ENCODE measurements at regions not wholly inside any gene's neighbourhood (a gene's known extent, or its start where the extent isn't known, plus 50 kb on each side); places are given as distances from the start of the nearest gene placed in this dataset.

GRCh38 chr9:126031116-126031515, 283.9 kb downstream of the PBX3 start:
- H3K4me3 Mint-ChIP-seq (ENCODE audit: unreplicated experiment) = no peak overlapping the region
- no peak overlapping the region for H3K27ac Mint-ChIP-seq (ENCODE audit: low read depth, unreplicated experiment)
- DNase-seq (ENCODE audit: unreplicated experiment) = no peak
- peaks cover 5% of the 10 kb centered on the region for H3K36me3 Mint-ChIP-seq (ENCODE audit: insufficient read depth, unreplicated experiment)
- H3K9me3 Mint-ChIP-seq (ENCODE audit: unreplicated experiment) = peaks cover 7% of the 10 kb centered on the region
- TF ChIP-seq, protein P1, sequence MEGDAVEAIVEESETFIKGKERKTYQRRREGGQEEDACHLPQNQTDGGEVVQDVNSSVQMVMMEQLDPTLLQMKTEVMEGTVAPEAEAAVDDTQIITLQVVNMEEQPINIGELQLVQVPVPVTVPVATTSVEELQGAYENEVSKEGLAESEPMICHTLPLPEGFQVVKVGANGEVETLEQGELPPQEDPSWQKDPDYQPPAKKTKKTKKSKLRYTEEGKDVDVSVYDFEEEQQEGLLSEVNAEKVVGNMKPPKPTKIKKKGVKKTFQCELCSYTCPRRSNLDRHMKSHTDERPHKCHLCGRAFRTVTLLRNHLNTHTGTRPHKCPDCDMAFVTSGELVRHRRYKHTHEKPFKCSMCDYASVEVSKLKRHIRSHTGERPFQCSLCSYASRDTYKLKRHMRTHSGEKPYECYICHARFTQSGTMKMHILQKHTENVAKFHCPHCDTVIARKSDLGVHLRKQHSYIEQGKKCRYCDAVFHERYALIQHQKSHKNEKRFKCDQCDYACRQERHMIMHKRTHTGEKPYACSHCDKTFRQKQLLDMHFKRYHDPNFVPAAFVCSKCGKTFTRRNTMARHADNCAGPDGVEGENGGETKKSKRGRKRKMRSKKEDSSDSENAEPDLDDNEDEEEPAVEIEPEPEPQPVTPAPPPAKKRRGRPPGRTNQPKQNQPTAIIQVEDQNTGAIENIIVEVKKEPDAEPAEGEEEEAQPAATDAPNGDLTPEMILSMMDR (IDR thresholded peaks at IDR 0.05; ENCODE audit: unreplicated experiment) = no peak
- BruUV-seq (replicated peaks) = no TSS peak
- intact Hi-C loops (cut with micrococcal nuclease) = no loop called here
- no peaks in the 10 kb centered on the region for H3K4me1 Mint-ChIP-seq (ENCODE audit: insufficient read depth, unreplicated experiment)
- H3K27me3 Mint-ChIP-seq (ENCODE audit: insufficient read depth, unreplicated experiment) = peaks cover 19% of the 10 kb centered on the region
- CTCF ChIA-PET = interaction anchor here (0.6 to 0.7 kb wide), 2 partner anchors 43 to 53 kb away, joined by 3 read pairs; no protein-coding TSS in a partner anchor
- POLR2A ChIA-PET = no interaction called here

DNA sequence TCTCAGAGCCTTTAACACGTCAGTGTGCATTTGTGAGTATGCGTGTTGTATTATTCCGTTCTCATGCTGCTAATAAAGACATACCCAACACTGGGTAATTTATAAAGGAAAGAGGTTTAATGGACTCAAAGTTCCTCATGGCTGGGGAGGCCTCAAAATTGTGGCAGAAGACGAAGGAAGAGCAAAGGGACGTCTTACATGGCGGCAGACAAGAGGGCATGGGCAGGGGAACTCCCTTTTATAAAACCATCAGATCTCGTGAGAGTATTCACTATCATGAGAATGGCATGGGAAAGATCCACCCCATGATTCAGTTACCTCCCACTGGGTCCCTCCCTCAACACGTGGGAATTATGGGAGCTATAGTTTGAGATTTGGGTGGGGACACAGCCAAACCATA, 285.0 kb downstream of the PBX3 start:
- ChIA-PET CTCF (interaction anchor here (0.6 kb wide), 1 partner anchor 205 kb away, joined by 3 read pairs; no protein-coding TSS in a partner anchor), POLR2A (no interaction called here)
- BruUV-seq (replicated peaks) = no TSS peak
- TF ChIP-seq, protein P1 (IDR thresholded peaks at IDR 0.05; ENCODE audit: unreplicated experiment) = no peak
- Mint-ChIP-seq H3K4me3 (ENCODE audit: unreplicated experiment) (no peak overlapping the region), H3K36me3 (ENCODE audit: insufficient read depth, unreplicated experiment) (peaks cover 3% of the 10 kb centered on the region), H3K27me3 (ENCODE audit: insufficient read depth, unreplicated experiment) (peaks cover 19% of the 10 kb centered on the region), H3K9me3 (ENCODE audit: unreplicated experiment) (peaks cover 7% of the 10 kb centered on the region), H3K27ac (ENCODE audit: low read depth, unreplicated experiment) (no peak overlapping the region), H3K4me1 (ENCODE audit: insufficient read depth, unreplicated experiment) (no peaks in the 10 kb centered on the region)
- DNase-seq (ENCODE audit: unreplicated experiment) = no peak
- intact Hi-C loops (cut with micrococcal nuclease) = no loop called here

DNA sequence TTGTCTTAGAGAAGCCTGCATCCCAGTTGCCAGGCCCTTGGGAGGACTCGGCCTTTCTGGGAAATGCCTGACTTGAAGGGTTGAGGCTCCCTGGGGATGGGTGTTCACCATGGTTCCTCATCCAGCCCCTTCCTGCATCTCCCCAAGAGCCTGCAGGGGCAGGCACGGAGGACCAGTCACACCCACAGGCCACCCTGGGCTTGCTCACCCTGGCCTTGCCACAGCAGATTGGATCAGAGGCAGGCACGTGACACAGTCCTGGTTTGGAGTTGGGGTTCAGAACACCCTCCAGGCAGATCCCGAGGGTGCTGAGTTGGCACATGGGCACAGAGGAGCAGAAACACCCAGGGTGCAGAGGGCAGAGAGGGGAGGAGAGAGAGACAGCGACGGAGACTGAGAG, 286.1 kb downstream of the PBX3 start:
- Mint-ChIP-seq H3K4me1 (ENCODE audit: insufficient read depth, unreplicated experiment) (no peaks in the 10 kb centered on the region), H3K27ac (ENCODE audit: low read depth, unreplicated experiment) (no peak overlapping the region), H3K4me3 (ENCODE audit: unreplicated experiment) (no peak overlapping the region), H3K27me3 (ENCODE audit: insufficient read depth, unreplicated experiment) (peaks cover 19% of the 10 kb centered on the region), H3K9me3 (ENCODE audit: unreplicated experiment) (peaks cover 7% of the 10 kb centered on the region), H3K36me3 (ENCODE audit: insufficient read depth, unreplicated experiment) (no peaks in the 10 kb centered on the region)
- no peak for DNase-seq (ENCODE audit: unreplicated experiment)
- CTCF ChIA-PET = no interaction called here
- intact Hi-C loops (cut with micrococcal nuclease) = no loop called here
- POLR2A ChIA-PET = no interaction called here
- BruUV-seq (replicated peaks) = no TSS peak
- TF ChIP-seq, protein P1 (IDR thresholded peaks at IDR 0.05; ENCODE audit: unreplicated experiment) = no peak

- no peaks in the 10 kb centered on the region for H3K4me1 Mint-ChIP-seq (ENCODE audit: insufficient read depth, unreplicated experiment)
- POLR2A ChIA-PET = no interaction called here
- H3K9me3 Mint-ChIP-seq (ENCODE audit: unreplicated experiment) = peaks cover 7% of the 10 kb centered on the region
- DNase-seq (ENCODE audit: unreplicated experiment) = no peak
- intact Hi-C loops (cut with micrococcal nuclease) = no loop called here
- H3K27ac Mint-ChIP-seq (ENCODE audit: low read depth, unreplicated experiment) = no peak overlapping the region
- CTCF ChIA-PET = interaction anchor here (0.7 kb wide), 1 partner anchor 169 kb away, joined by 3 read pairs; no protein-coding TSS in a partner anchor
- H3K4me3 Mint-ChIP-seq (ENCODE audit: unreplicated experiment) = no peak overlapping the region
- TF ChIP-seq, protein P1 (IDR thresholded peaks at IDR 0.05; ENCODE audit: unreplicated experiment) = no peak
- H3K27me3 Mint-ChIP-seq (ENCODE audit: insufficient read depth, unreplicated experiment) = peaks cover 23% of the 10 kb centered on the region
- BruUV-seq (replicated peaks) = no TSS peak
- no peaks in the 10 kb centered on the region for H3K36me3 Mint-ChIP-seq (ENCODE audit: insufficient read depth, unreplicated experiment)
Observed at GRCh38 chr9:126033956-126034355, 286.8 kb downstream of the PBX3 start.

Measured in MCF 10A (cell line).